ENCODE measurements at regions not wholly inside any gene's neighbourhood (a gene's known extent, or its start where the extent isn't known, plus 50 kb on each side); places are given as distances from the start of the nearest gene placed in this dataset.

DNA sequence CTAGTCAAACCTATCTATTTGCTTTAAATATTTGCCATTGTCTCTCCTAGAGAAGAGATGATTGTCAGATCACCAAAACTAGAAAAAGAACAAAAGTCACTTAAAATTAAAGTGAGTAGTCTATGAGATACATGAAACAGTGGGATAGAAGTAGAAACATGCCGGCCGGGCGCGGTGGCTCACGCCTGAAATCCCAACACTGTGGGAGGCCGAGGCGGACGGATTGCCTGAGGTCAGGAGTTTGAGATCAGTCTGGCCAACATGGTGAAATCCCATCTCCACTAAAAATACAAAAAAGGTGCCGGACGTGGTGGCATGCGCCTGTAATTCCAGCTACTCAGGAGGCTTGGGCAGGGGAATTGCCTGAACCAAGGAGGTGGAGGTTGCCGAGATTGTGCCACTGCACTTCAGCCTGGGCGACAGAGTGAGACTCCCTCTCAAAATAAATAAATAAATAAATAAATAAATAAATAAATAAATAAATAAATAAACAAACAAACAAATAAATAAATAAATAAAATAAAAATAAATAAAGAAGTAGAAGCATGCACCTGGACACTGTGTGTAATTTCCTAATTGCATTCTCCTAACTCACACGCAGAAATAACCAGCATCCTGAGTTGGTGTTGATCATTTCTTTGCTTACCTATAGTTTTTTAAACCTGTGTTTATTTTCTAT is 299.5 kb downstream of the PDHA2 start:
- Histone ChIP-seq H3K27ac (ENCODE audit: low read depth, low read length) (no peak overlapping the region), H3K4me3 (ENCODE audit: low read length) (no peak overlapping the region), H3K9me3 (ENCODE audit: control insufficient read depth in 2 of 3, low read length in 3 of 3) (no peaks in the 10 kb centered on the region), H3K36me3 (ENCODE audit: control insufficient read depth in 2 of 3, insufficient read depth in 3 of 3, low read length in 3 of 3) (no peaks in the 10 kb centered on the region), H3K27me3 (ENCODE audit: control insufficient read depth in 2 of 2, insufficient read depth in 2 of 2, low read length in 2 of 2) (no peaks in the 10 kb centered on the region), H3K4me1 (ENCODE audit: control insufficient read depth in 2 of 2, insufficient read depth in 2 of 2, low read length in 2 of 2) (no peaks in the 10 kb centered on the region)
- DNase-seq: no peak
- Mint-ChIP-seq H3K4me3 (no peak overlapping the region), H3K27ac (no peak overlapping the region), H3K9me3 (peaks cover 0 to 11% (median 0%) of the 10 kb centered on the region in 11 donors), H3K27me3 (no peaks in the 10 kb centered on the region), H3K4me1 (no peaks in the 10 kb centered on the region), H3K36me3 (no peaks in the 10 kb centered on the region)
- POLR2A ChIA-PET: no interaction called here
- intact Hi-C loops (cut with micrococcal nuclease): no loop called here
- CTCF ChIA-PET: no interaction called here
- no peak for ATAC-seq

DNA sequence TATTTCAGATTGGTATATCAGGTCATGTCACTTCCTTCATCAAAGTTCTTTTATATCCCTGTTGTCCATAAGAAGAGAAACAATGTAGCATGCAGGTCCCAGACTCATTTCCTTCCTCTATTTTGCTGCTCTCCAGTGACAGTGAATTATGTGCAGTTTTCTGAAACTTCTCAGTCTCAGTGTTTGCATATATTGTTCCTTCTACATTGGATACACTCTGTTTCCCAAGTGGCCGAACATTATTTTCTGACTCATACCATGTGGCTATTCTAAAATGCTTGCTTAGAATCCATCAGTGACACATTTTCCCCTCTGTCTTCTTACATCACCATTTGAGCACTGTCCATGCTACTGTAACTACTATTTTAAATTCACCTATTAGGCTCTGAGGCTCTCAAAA is 305.7 kb downstream of the PDHA2 start:
- ChIA-PET POLR2A (no interaction called here), CTCF (no interaction called here)
- no peak for ATAC-seq

DNA sequence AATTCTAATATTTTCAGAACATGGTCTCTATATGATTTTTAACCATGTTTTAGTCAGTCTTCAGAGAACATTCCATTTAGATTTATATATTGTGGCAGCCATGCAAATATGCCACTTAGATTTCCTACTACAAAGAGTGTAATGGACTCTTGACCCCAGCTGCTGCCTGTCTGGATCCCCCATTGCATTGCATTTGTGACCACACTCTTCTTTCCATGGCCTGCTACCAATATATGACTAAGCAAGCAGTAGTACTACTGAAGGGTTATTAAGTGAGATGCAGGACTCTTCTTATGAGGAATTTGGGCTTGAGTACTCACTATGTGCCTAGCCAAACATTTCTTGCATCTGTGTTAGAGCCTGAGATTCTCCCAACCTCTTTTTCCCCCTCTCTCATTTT is 306.8 kb downstream of the PDHA2 start:
- Mint-ChIP-seq H3K9me3 (peaks cover 0 to 10% (median 0%) of the 10 kb centered on the region in 11 donors), H3K4me3 (no peak overlapping the region), H3K27ac (no peak overlapping the region), H3K36me3 (no peaks in the 10 kb centered on the region), H3K4me1 (peaks cover 0 to 2% (median 0%) of the 10 kb centered on the region in 7 donors), H3K27me3 (no peaks in the 10 kb centered on the region)
- Histone ChIP-seq H3K36me3 (ENCODE audit: control insufficient read depth in 2 of 3, insufficient read depth in 3 of 3, low read length in 3 of 3) (no peaks in the 10 kb centered on the region), H3K4me1 (ENCODE audit: control insufficient read depth in 2 of 2, insufficient read depth in 2 of 2, low read length in 2 of 2) (no peaks in the 10 kb centered on the region), H3K4me3 (ENCODE audit: low read length) (no peak overlapping the region), H3K27ac (ENCODE audit: low read depth, low read length) (no peak overlapping the region), H3K27me3 (ENCODE audit: control insufficient read depth in 2 of 2, insufficient read depth in 2 of 2, low read length in 2 of 2) (no peaks in the 10 kb centered on the region), H3K9me3 (ENCODE audit: control insufficient read depth in 2 of 3, low read length in 3 of 3) (no peaks in the 10 kb centered on the region)
- intact Hi-C loops (cut with micrococcal nuclease): no loop called here
- DNase-seq (no peak), ATAC-seq (no peak)
- ChIA-PET POLR2A (no interaction called here), CTCF (no interaction called here)

More for the DNA sequence above, 305.7 kb downstream of the PDHA2 start:
- H3K4me1 ChIP-seq (ENCODE audit: control insufficient read depth in 2 of 2, insufficient read depth in 2 of 2, low read length in 2 of 2): no peaks in the 10 kb centered on the region
- intact Hi-C loops (cut with micrococcal nuclease): no loop called here
- Mint-ChIP-seq H3K9me3 (peaks cover 0 to 11% (median 0%) of the 10 kb centered on the region in 11 donors), H3K4me1 (peaks cover 0 to 1% (median 0%) of the 10 kb centered on the region in 7 donors), H3K27ac (no peak overlapping the region), H3K4me3 (no peak overlapping the region), H3K36me3 (no peaks in the 10 kb centered on the region), H3K27me3 (no peaks in the 10 kb centered on the region)
- H3K4me3 ChIP-seq (ENCODE audit: low read length): no peak overlapping the region
- H3K9me3 ChIP-seq (ENCODE audit: control insufficient read depth in 2 of 3, low read length in 3 of 3): no peaks in the 10 kb centered on the region
- no peak for DNase-seq
- no peaks in the 10 kb centered on the region for H3K27me3 ChIP-seq (ENCODE audit: control insufficient read depth in 2 of 2, insufficient read depth in 2 of 2, low read length in 2 of 2)
- no peaks in the 10 kb centered on the region for H3K36me3 ChIP-seq (ENCODE audit: control insufficient read depth in 2 of 3, insufficient read depth in 3 of 3, low read length in 3 of 3)
- no peak overlapping the region for H3K27ac ChIP-seq (ENCODE audit: low read depth, low read length)

DNA sequence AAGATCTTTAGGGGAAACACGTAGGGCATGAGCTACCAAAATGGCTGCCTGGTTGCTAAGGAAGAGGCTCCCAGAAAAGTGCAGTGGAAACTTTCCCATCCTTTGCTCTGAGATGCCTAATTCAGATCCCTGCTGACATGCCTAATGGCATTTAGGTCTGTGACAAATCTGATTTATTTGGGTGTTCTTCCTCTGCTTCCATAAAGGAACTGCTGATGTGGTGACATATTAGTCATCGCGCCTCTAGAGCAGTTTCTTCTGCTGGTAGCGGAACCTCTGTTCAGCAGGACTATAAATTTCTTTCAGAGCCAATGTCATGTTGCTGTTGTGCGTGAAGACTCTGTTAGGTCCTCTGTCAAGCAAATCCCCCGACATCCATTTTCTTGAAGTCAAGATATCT is 310.0 kb downstream of the PDHA2 start:
- H3K4me3 Mint-ChIP-seq: no peak overlapping the region
- Histone ChIP-seq H3K4me3 (ENCODE audit: low read length) (no peak overlapping the region), H3K9me3 (ENCODE audit: control insufficient read depth in 2 of 3, low read length in 3 of 3) (no peaks in the 10 kb centered on the region), H3K4me1 (ENCODE audit: control insufficient read depth in 2 of 2, insufficient read depth in 2 of 2, low read length in 2 of 2) (no peaks in the 10 kb centered on the region), H3K36me3 (ENCODE audit: control insufficient read depth in 2 of 3, insufficient read depth in 3 of 3, low read length in 3 of 3) (no peaks in the 10 kb centered on the region), H3K27me3 (ENCODE audit: control insufficient read depth in 2 of 2, insufficient read depth in 2 of 2, low read length in 2 of 2) (no peaks in the 10 kb centered on the region), H3K27ac (ENCODE audit: low read depth, low read length) (no peak overlapping the region)
- H3K36me3 Mint-ChIP-seq: no peaks in the 10 kb centered on the region
- intact Hi-C loops (cut with micrococcal nuclease): no loop called here
- peaks cover 0 to 2% (median 0%) of the 10 kb centered on the region in 7 donors for H3K4me1 Mint-ChIP-seq
- H3K27ac Mint-ChIP-seq: no peak overlapping the region
- peaks cover 0 to 4% (median 0%) of the 10 kb centered on the region in 11 donors for H3K9me3 Mint-ChIP-seq
- ATAC-seq (no peak), DNase-seq (no peak)
- H3K27me3 Mint-ChIP-seq: no peaks in the 10 kb centered on the region
- POLR2A ChIA-PET: no interaction called here
- CTCF ChIA-PET: no interaction called here

DNA sequence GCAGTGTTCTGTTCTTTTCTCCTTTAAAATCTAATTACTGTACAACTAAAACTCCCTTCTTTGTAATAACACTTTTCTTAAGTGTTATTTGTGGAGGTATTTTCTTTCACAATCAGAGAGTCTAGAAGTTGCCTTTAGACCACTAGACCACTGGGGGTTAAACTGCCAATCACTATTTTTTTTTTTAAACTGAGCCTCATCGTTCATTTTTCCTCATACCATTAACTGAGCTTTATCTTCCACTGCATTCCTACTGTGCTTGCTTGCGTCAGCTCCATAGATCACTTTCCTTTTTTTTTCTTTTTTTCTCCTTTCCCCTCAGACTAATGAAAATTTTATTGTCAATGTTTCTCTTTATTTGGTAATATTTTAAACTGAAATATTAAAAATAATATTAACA is 310.6 kb downstream of the PDHA2 start:
- no peak overlapping the region for H3K4me3 Mint-ChIP-seq
- peaks cover 0 to 2% (median 0%) of the 10 kb centered on the region in 7 donors for H3K4me1 Mint-ChIP-seq
- intact Hi-C loops (cut with micrococcal nuclease): no loop called here
- no peaks in the 10 kb centered on the region for H3K9me3 ChIP-seq (ENCODE audit: control insufficient read depth in 2 of 3, low read length in 3 of 3)
- no peaks in the 10 kb centered on the region for H3K36me3 Mint-ChIP-seq
- ChIA-PET POLR2A (no interaction called here), CTCF (no interaction called here)
- H3K4me3 ChIP-seq (ENCODE audit: low read length): no peak overlapping the region
- DNase-seq (no peak), ATAC-seq (no peak)
- peaks cover 0 to 4% (median 0%) of the 10 kb centered on the region in 11 donors for H3K9me3 Mint-ChIP-seq
- H3K4me1 ChIP-seq (ENCODE audit: control insufficient read depth in 2 of 2, insufficient read depth in 2 of 2, low read length in 2 of 2): no peaks in the 10 kb centered on the region
- no peak overlapping the region for H3K27ac ChIP-seq (ENCODE audit: low read depth, low read length)
- no peak overlapping the region for H3K27ac Mint-ChIP-seq
- no peaks in the 10 kb centered on the region for H3K27me3 Mint-ChIP-seq
- H3K27me3 ChIP-seq (ENCODE audit: control insufficient read depth in 2 of 2, insufficient read depth in 2 of 2, low read length in 2 of 2): no peaks in the 10 kb centered on the region
- H3K36me3 ChIP-seq (ENCODE audit: control insufficient read depth in 2 of 3, insufficient read depth in 3 of 3, low read length in 3 of 3): no peaks in the 10 kb centered on the region

DNA sequence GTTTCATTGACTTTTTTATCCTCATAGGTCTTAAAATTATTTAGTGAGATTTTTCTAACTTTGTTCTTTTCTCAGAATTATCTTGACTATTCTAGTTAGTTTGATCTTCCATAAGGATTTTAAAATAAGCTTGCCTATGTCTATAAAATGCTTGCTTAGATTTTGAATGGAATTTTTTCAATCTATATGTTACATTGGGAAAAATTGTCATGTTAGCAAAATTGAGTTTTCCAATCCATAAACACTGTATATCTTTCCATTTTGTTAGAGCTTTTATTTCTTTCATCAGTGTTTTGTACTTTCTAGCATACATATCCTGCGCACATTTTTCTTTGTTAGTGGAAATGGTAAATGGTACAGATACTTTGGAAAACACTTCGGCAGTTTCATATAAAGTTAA is 312.9 kb downstream of the PDHA2 start:
- Histone ChIP-seq H3K4me3 (ENCODE audit: low read length) (no peak overlapping the region), H3K9me3 (ENCODE audit: control insufficient read depth in 2 of 3, low read length in 3 of 3) (no peaks in the 10 kb centered on the region), H3K4me1 (ENCODE audit: control insufficient read depth in 2 of 2, insufficient read depth in 2 of 2, low read length in 2 of 2) (no peaks in the 10 kb centered on the region), H3K27ac (ENCODE audit: low read depth, low read length) (no peak overlapping the region), H3K27me3 (ENCODE audit: control insufficient read depth in 2 of 2, insufficient read depth in 2 of 2, low read length in 2 of 2) (no peaks in the 10 kb centered on the region), H3K36me3 (ENCODE audit: control insufficient read depth in 2 of 3, insufficient read depth in 3 of 3, low read length in 3 of 3) (no peaks in the 10 kb centered on the region)
- intact Hi-C loops (cut with micrococcal nuclease): no loop called here
- H3K36me3 Mint-ChIP-seq: no peaks in the 10 kb centered on the region
- H3K4me3 Mint-ChIP-seq: no peak overlapping the region
- H3K9me3 Mint-ChIP-seq: peaks cover 0 to 6% (median 0%) of the 10 kb centered on the region in 11 donors
- no peak for ATAC-seq
- CTCF ChIA-PET: no interaction called here
- H3K27ac Mint-ChIP-seq: no peak overlapping the region
- POLR2A ChIA-PET: no interaction called here
- H3K27me3 Mint-ChIP-seq: no peaks in the 10 kb centered on the region
- peaks cover 0 to 2% (median 0%) of the 10 kb centered on the region in 7 donors for H3K4me1 Mint-ChIP-seq
- no peak for DNase-seq

DNA sequence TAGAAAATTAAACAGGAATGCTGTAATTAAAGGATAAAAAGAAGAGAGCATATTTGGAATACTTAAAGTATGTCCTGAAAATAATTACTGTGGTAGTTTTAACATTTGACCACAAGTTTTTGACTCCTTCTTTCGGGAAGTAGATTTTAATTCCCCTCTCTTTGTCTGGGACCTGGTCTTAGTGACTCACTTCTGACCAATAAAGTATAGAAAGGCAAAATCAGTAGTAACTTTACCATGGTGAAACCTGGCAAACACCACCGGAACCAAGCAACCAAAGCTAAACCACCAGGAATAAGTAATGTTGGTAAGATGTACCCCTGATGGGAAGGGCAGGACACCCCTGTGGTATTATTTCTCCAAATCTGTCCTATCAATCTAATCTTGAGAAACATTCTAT is 314.8 kb downstream of the PDHA2 start:
- ChIA-PET POLR2A (no interaction called here), CTCF (no interaction called here)
- H3K4me1 Mint-ChIP-seq: peaks cover 0 to 2% (median 0%) of the 10 kb centered on the region in 7 donors

More for the DNA sequence above, 314.8 kb downstream of the PDHA2 start:
- Mint-ChIP-seq H3K36me3 (no peaks in the 10 kb centered on the region), H3K27ac (no peak overlapping the region), H3K9me3 (peaks cover 0 to 7% (median 0%) of the 10 kb centered on the region in 11 donors), H3K27me3 (no peaks in the 10 kb centered on the region), H3K4me3 (no peak overlapping the region)
- H3K4me1 ChIP-seq (ENCODE audit: control insufficient read depth in 2 of 2, insufficient read depth in 2 of 2, low read length in 2 of 2): no peaks in the 10 kb centered on the region
- DNase-seq (no peak), ATAC-seq (no peak)
- H3K4me3 ChIP-seq (ENCODE audit: low read length): no peak overlapping the region
- no peaks in the 10 kb centered on the region for H3K36me3 ChIP-seq (ENCODE audit: control insufficient read depth in 2 of 3, insufficient read depth in 3 of 3, low read length in 3 of 3)
- H3K27me3 ChIP-seq (ENCODE audit: control insufficient read depth in 2 of 2, insufficient read depth in 2 of 2, low read length in 2 of 2): no peaks in the 10 kb centered on the region
- no peak overlapping the region for H3K27ac ChIP-seq (ENCODE audit: low read depth, low read length)
- intact Hi-C loops (cut with micrococcal nuclease): no loop called here
- no peaks in the 10 kb centered on the region for H3K9me3 ChIP-seq (ENCODE audit: control insufficient read depth in 2 of 3, low read length in 3 of 3)

All from naive thymus-derived CD4-positive, alpha-beta T cell (primary cell).